Gastroesophageal sphincter (tissue), 3 donors: ENCODE measurements at regions not wholly inside any gene's neighbourhood (a gene's known extent, or its start where the extent isn't known, plus 50 kb on each side); places are given as distances from the start of the nearest gene placed in this dataset.

Experiments
- CTCF ChIP-seq, 4 experiments: fragments of 200-600 bp in 2 of 4; fragments of 450-650 bp in 2 of 4; sonication (generic) in 1 of 4; IDR thresholded peaks; one replicate each; pipeline ENCODE4 v1.5.1; 2017 to 2019; ENCODE audit warnings: antibody characterized with exemption in 4 of 4, mild to moderate bottlenecking in 2 of 4, moderate library complexity in 2 of 4
- EP300 ChIP-seq: sonication (generic); formaldehyde crosslinking; IDR thresholded peaks from one replicate; pipeline ENCODE4 v1.6.1; 2017; ENCODE audit warnings: antibody characterized with exemption, mild to moderate bottlenecking
- POLR2A ChIP-seq, 2 donors: fragments of 450-650 bp; IDR thresholded peaks; one replicate each; pipeline ENCODE4 v1.6.1; 2017; ENCODE audit warnings: antibody characterized with exemption in 2 of 2, mild to moderate bottlenecking in 2 of 2, moderate library complexity in 1 of 2
- POLR2AphosphoS5 ChIP-seq: sonication (generic); formaldehyde crosslinking; IDR thresholded peaks from one replicate; pipeline ENCODE4 v1.6.1; 2017; ENCODE audit warnings: antibody characterized with exemption

GRCh38 chr2:226057365-226057764 is 657.9 kb downstream of the NYAP2 start:
- TF ChIP-seq CTCF (IDR thresholded peaks at IDR 0.05) = no peak
- no peak for TF ChIP-seq POLR2A (IDR thresholded peaks at IDR 0.05)
- no peak for TF ChIP-seq POLR2AphosphoS5
- TF ChIP-seq EP300 = no peak
